ENCODE measurements at regions not wholly inside any gene's neighbourhood (a gene's known extent, or its start where the extent isn't known, plus 50 kb on each side); places are given as distances from the start of the nearest gene placed in this dataset.

GRCh38 chr2:236675051-236675450, 105.4 kb downstream of the ACKR3 start:
- TF ChIP-seq FOXP2 (optimal IDR thresholded peaks at IDR 0.05; ENCODE audit: control extremely low read depth, extremely low read length, insufficient read depth) (no peak), POLR2AphosphoS5 (IDR thresholded peaks at IDR 0.05; ENCODE audit: borderline replicate concordance, low read depth, low read length) (no peak)
